GM10248 (cell line): ENCODE measurements at regions not wholly inside any gene's neighbourhood (a gene's known extent, or its start where the extent isn't known, plus 50 kb on each side); places are given as distances from the start of the nearest gene placed in this dataset.
"Not testable (repeated sequence)": the region's sequence is repeated elsewhere in the genome, so short reads cannot be mapped to it uniquely, and the experiment has no call there.

Experiments used
- CTCF ChIA-PET: fragments of 300-600 bp; sonication (Branson Sonifier 250); formaldehyde crosslinking; extraction: SDS; loops from one replicate; lab custom pipeline; 2021; ENCODE audit warnings: antibody characterized with exemption; lab: Yijun Ruan, JAX
- POLR2A ChIA-PET: fragments of 350-650 bp; sonication (Branson Sonifier 250); formaldehyde crosslinking; extraction: SDS; loops from one replicate; lab custom pipeline; 2020; ENCODE audit warnings: antibody characterized with exemption; lab: Yijun Ruan, JAX
- DNase-seq: peaks from one replicate; pipeline ENCODE4 v3.0.0; 2012; ENCODE audit errors: extremely low spot score
- CTCF ChIP-seq: IDR thresholded peaks from 2 replicates; pipeline ENCODE4 v1.5.1; 2012; ENCODE audit warnings: mild to moderate bottlenecking, low read depth; ENCODE audit errors: extremely low read depth, missing control alignments, control extremely low read depth

GRCh38 chr4:14400307-14400706 lies 602.0 kb upstream of the CPEB2 start:
- DNase-seq = no peak
- CTCF ChIA-PET = no interaction called here

GRCh38 chr4:14403132-14403531 lies 599.1 kb upstream of the CPEB2 start:
- POLR2A ChIA-PET = no interaction called here
- CTCF ChIA-PET = no interaction called here
- no peak for TF ChIP-seq CTCF
- no peak for DNase-seq

More at GRCh38 chr4:14400307-14400706, 602.0 kb upstream of the CPEB2 start:
- POLR2A ChIA-PET = no interaction called here
- TF ChIP-seq CTCF = no peak

- CTCF ChIA-PET = no interaction called here
- no peak for DNase-seq
- TF ChIP-seq CTCF = no peak
- POLR2A ChIA-PET = no interaction called here
Observed at GRCh38 chr4:14404730-14405129, 597.6 kb upstream of the CPEB2 start.

GRCh38 chr4:14410516-14410915 lies 591.8 kb upstream of the CPEB2 start:
- ChIA-PET CTCF (no interaction called here), POLR2A (no interaction called here)
- TF ChIP-seq CTCF = no peak
- DNase-seq = no peak

GRCh38 chr4:14415146-14415545 lies 587.1 kb upstream of the CPEB2 start:
- TF ChIP-seq CTCF = no peak
- ChIA-PET CTCF (interaction anchor here (1.4 kb wide), 1 partner anchor 41 kb away, joined by 3 read pairs; no protein-coding TSS in a partner anchor), POLR2A (no interaction called here)
- DNase-seq = no peak

GRCh38 chr4:14419516-14419915 lies 582.8 kb upstream of the CPEB2 start:
- CTCF ChIA-PET = no interaction called here

GRCh38 chr4:14426297-14426696 lies 576.0 kb upstream of the CPEB2 start:
- CTCF ChIA-PET, POLR2A ChIA-PET, DNase-seq: not testable (repeated sequence)

More at GRCh38 chr4:14419516-14419915, 582.8 kb upstream of the CPEB2 start:
- DNase-seq = no peak
- no peak for TF ChIP-seq CTCF
- POLR2A ChIA-PET = no interaction called here
